NT2/D1 (cell line): ENCODE measurements at regions not wholly inside any gene's neighbourhood (a gene's known extent, or its start where the extent isn't known, plus 50 kb on each side); places are given as distances from the start of the nearest gene placed in this dataset.
A peak's percentile ranks its signal among the peaks of the same experiment; 100 is the strongest.
"Not testable (repeated sequence)": the region's sequence is repeated elsewhere in the genome, so short reads cannot be mapped to it uniquely, and the experiment has no call there.

Source experiments
- DNase-seq: peaks from one replicate; pipeline ENCODE4 v3.0.0-alpha.2; 2011; ENCODE audit warnings: low read depth, low spot score
- H3K27me3 ChIP-seq: 2 replicates; pipeline ENCODE4 v1.6.0; 2011; ENCODE audit warnings: mild to moderate bottlenecking; ENCODE audit not compliant: insufficient read length, insufficient read depth
- H3K36me3 ChIP-seq: 2 replicates; pipeline ENCODE4 v1.6.1; 2011; ENCODE audit warnings: mild to moderate bottlenecking, low read length, mixed read lengths; ENCODE audit not compliant: insufficient read depth, insufficient read length
- H3K4me1 ChIP-seq: 2 replicates; pipeline ENCODE4 v1.5.1; 2011; ENCODE audit not compliant: insufficient read depth, insufficient read length
- H3K4me3 ChIP-seq: 2 replicates; pipeline ENCODE4 v1.5.1; 2011; ENCODE audit warnings: low read depth; ENCODE audit not compliant: insufficient read length
- H3K9ac ChIP-seq: 2 replicates; pipeline ENCODE4 v1.6.0; 2011; ENCODE audit warnings: low read depth; ENCODE audit not compliant: insufficient read length
- H3K9me3 ChIP-seq: 2 replicates; pipeline ENCODE4 v1.5.1; 2011; ENCODE audit warnings: mild to moderate bottlenecking, low read length; ENCODE audit not compliant: insufficient read depth
- SUZ12 ChIP-seq: IDR thresholded peaks from 2 replicates; pipeline ENCODE4 v1.6.1; 2011; ENCODE audit not compliant: insufficient read length, insufficient read depth; ENCODE audit errors: extremely low read depth
- YY1 ChIP-seq: IDR thresholded peaks from 2 replicates; pipeline ENCODE4 v1.6.1; 2011; ENCODE audit not compliant: insufficient read length, insufficient read depth
- ZNF274 ChIP-seq: IDR thresholded peaks from 2 replicates; pipeline ENCODE4 v1.6.1; 2011; ENCODE audit warnings: mild to moderate bottlenecking, low read depth, low read length

- no peak for DNase-seq
- Histone ChIP-seq H3K4me3 (no peak overlapping the region), H3K36me3 (no peaks in the 10 kb centered on the region), H3K9me3 (peaks cover 3% of the 10 kb centered on the region; the same call in 1 of the 2 replicates), H3K4me1 (no peaks in the 10 kb centered on the region), H3K9ac (no peak overlapping the region), H3K27me3 (no peaks in the 10 kb centered on the region)
- TF ChIP-seq SUZ12 (no peak), ZNF274 (no peak), YY1 (no peak)
These were observed 363.2 kb downstream of the OMA1 start for GRCh38 chr1:58183286-58183685.

- no peak for DNase-seq
- Histone ChIP-seq H3K4me1 (no peaks in the 10 kb centered on the region), H3K27me3 (no peaks in the 10 kb centered on the region), H3K4me3 (no peak overlapping the region), H3K36me3 (no peaks in the 10 kb centered on the region), H3K9ac (no peak overlapping the region), H3K9me3 (peaks cover 3% of the 10 kb centered on the region; the same call in 1 of the 2 replicates)
- no peak for TF ChIP-seq ZNF274
These were observed 366.0 kb downstream of the OMA1 start for GRCh38 chr1:58180537-58180936.

GRCh38 chr1:58169160-58169559 lies 377.4 kb downstream of the OMA1 start:
- not testable (repeated sequence) for H3K36me3 ChIP-seq, H3K4me1 ChIP-seq, H3K4me3 ChIP-seq, H3K9ac ChIP-seq, H3K27me3 ChIP-seq
- DNase-seq, result peak; percentile 65
- H3K9me3 ChIP-seq, result peaks cover 27% of the 10 kb centered on the region

GRCh38 chr1:58167131-58167530 lies 379.4 kb downstream of the OMA1 start:
- DNase-seq, H3K4me1 ChIP-seq: not testable (repeated sequence)

GRCh38 chr1:58166417-58166816 lies 380.1 kb downstream of the OMA1 start:
- H3K9me3 ChIP-seq, result peaks cover 26% of the 10 kb centered on the region
- DNase-seq, result no peak
- H3K27me3 ChIP-seq, result no peaks in the 10 kb centered on the region
- no peaks in the 10 kb centered on the region for H3K36me3 ChIP-seq
- H3K9ac ChIP-seq, result no peak overlapping the region
- H3K4me3 ChIP-seq, result no peak overlapping the region
- H3K4me1 ChIP-seq, result no peaks in the 10 kb centered on the region
- TF ChIP-seq SUZ12 (no peak), YY1 (no peak), ZNF274 (no peak)

More at GRCh38 chr1:58167131-58167530, 379.4 kb downstream of the OMA1 start:
- H3K36me3 ChIP-seq, H3K27me3 ChIP-seq, H3K4me3 ChIP-seq, H3K9ac ChIP-seq: not testable (repeated sequence)
- peaks cover 26% of the 10 kb centered on the region for H3K9me3 ChIP-seq

- Histone ChIP-seq H3K27me3 (no peaks in the 10 kb centered on the region), H3K9ac (no peak overlapping the region), H3K36me3 (no peaks in the 10 kb centered on the region), H3K4me1 (no peaks in the 10 kb centered on the region), H3K9me3 (peaks cover 12% of the 10 kb centered on the region), H3K4me3 (no peak overlapping the region)
- TF ChIP-seq YY1 (no peak), SUZ12 (no peak)
- no peak for DNase-seq
These were observed 381.5 kb downstream of the OMA1 start for GRCh38 chr1:58165073-58165472.

- Histone ChIP-seq H3K4me1 (no peaks in the 10 kb centered on the region), H3K9me3 (peaks cover 10% of the 10 kb centered on the region), H3K36me3 (no peaks in the 10 kb centered on the region), H3K27me3 (no peaks in the 10 kb centered on the region), H3K4me3 (no peak overlapping the region), H3K9ac (no peak overlapping the region)
- TF ChIP-seq YY1, result no peak
- TF ChIP-seq ZNF274, result no peak
- no peak for TF ChIP-seq SUZ12
- DNase-seq, result peak; percentile 87
These were observed 383.5 kb downstream of the OMA1 start for GRCh38 chr1:58162952-58163550.

GRCh38 chr1:58159434-58159830 lies 387.1 kb downstream of the OMA1 start:
- Histone ChIP-seq H3K9ac (no peak overlapping the region), H3K9me3 (no peaks in the 10 kb centered on the region), H3K27me3 (no peaks in the 10 kb centered on the region), H3K4me1 (no peaks in the 10 kb centered on the region), H3K4me3 (no peak overlapping the region), H3K36me3 (no peaks in the 10 kb centered on the region)
- no peak for TF ChIP-seq ZNF274
- TF ChIP-seq YY1, result no peak
- TF ChIP-seq SUZ12, result no peak
- no peak for DNase-seq
